ENCODE measurements at regions not wholly inside any gene's neighbourhood (a gene's known extent, or its start where the extent isn't known, plus 50 kb on each side); places are given as distances from the start of the nearest gene placed in this dataset.

- TF ChIP-seq CTCF (conservative IDR thresholded peaks at IDR 0.05) (no peak), EZH2 (IDR thresholded peaks at IDR 0.05; ENCODE audit: low read depth) (no peak)
Observed at GRCh38 chr6:105779110-105779509, 307.0 kb upstream of the PRDM1 start.

All from PC-9 (cell line).